ENCODE measurements at regions not wholly inside any gene's neighbourhood (a gene's known extent, or its start where the extent isn't known, plus 50 kb on each side); places are given as distances from the start of the nearest gene placed in this dataset.

DNA sequence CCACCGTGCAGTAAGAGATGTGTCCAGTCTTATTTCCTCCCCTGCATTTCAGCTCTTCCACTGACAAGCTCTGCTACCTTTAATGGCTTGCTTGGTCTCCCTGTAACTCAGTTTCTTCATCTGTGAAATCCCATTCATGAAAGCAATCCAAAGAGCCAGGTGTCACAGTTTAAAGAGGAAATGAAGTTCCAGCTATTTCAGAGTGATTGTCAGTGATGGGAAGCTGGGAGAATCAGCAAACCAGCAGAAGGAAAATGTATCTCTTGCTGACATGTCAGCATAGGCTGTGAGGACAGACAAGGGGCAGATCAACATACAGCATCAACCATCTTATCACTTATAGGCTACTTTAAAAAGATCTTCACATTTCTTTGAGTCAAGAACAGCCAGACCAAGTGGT lies 445.3 kb downstream of the ADRA2A start:
- DNase-seq = no peak
- H3K36me3 ChIP-seq (replicated peaks) = no peaks in the 10 kb centered on the region
- H3K27ac ChIP-seq = no peak overlapping the region
- H3K27me3 ChIP-seq (replicated peaks) = no peaks in the 10 kb centered on the region
- TF ChIP-seq CTCF (IDR thresholded peaks at IDR 0.05; ENCODE audit: low read depth, low read length, missing control alignments) = no peak
- no peak overlapping the region for H3K4me3 ChIP-seq (ENCODE audit: low read depth, low read length)
- in situ Hi-C loops (cut with HindIII; ENCODE audit: low pct_ligation_motif_present, low sequenced_read_pairs) = no loop called here

GRCh38 chr10:111522551-111522950 lies 445.7 kb downstream of the ADRA2A start:
- H3K27me3 ChIP-seq (replicated peaks) = no peaks in the 10 kb centered on the region
- no peak for TF ChIP-seq CTCF (IDR thresholded peaks at IDR 0.05; ENCODE audit: low read depth, low read length, missing control alignments)
- no peaks in the 10 kb centered on the region for H3K36me3 ChIP-seq (replicated peaks)
- no peak for DNase-seq
- no peak overlapping the region for H3K27ac ChIP-seq
- no peak overlapping the region for H3K4me3 ChIP-seq (ENCODE audit: low read depth, low read length)
- in situ Hi-C loops (cut with HindIII; ENCODE audit: low pct_ligation_motif_present, low sequenced_read_pairs) = no loop called here

DNA sequence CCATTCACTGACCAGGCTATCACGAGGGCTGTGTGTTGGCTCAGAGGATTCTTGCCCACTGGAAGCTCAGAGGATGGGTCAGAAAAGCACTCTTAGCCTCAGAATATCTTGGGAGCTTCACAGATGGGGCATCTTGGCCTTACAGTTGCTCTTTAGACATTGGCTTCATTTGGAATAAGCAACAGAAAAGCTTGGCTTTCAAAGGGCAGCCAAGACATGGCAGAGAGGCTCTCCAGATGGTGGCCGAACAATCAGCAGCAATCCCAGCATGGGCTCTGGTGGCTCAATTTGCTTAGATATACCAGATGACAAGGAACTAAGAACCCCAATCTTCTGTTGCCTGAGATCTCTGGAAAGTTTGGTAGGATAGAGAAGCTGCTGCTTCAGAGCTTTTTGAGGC lies 446.2 kb downstream of the ADRA2A start:
- no peaks in the 10 kb centered on the region for H3K27me3 ChIP-seq (replicated peaks)
- no peak for TF ChIP-seq CTCF (IDR thresholded peaks at IDR 0.05; ENCODE audit: low read depth, low read length, missing control alignments)
- H3K36me3 ChIP-seq (replicated peaks) = no peaks in the 10 kb centered on the region
- H3K27ac ChIP-seq = no peak overlapping the region
- in situ Hi-C loops (cut with HindIII; ENCODE audit: low pct_ligation_motif_present, low sequenced_read_pairs) = no loop called here
- H3K4me3 ChIP-seq (ENCODE audit: low read depth, low read length) = no peak overlapping the region
- DNase-seq = no peak

DNA sequence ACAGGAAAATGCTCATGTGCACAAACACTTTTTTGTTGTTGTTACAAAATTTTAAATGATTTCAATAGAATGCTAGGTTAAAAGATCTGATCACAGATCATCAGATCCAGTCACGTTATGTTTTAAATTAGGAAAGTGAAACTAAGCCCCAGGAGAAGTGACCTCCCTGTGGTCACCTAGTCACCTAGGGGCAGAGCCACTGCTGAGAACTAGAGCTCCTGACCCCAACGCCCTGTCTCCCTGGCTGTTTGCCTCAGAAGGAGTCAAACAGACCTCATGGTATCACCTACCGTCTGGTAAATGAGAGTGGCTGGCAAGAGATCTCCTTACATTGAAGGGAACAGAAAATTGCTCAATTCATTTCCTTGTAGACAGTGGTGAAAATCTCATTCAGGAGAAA lies 447.3 kb downstream of the ADRA2A start:
- no peak for TF ChIP-seq CTCF (IDR thresholded peaks at IDR 0.05; ENCODE audit: low read depth, low read length, missing control alignments)
- no peaks in the 10 kb centered on the region for H3K36me3 ChIP-seq (replicated peaks)
- no peaks in the 10 kb centered on the region for H3K27me3 ChIP-seq (replicated peaks)
- in situ Hi-C loops (cut with HindIII; ENCODE audit: low pct_ligation_motif_present, low sequenced_read_pairs) = no loop called here
- H3K4me3 ChIP-seq (ENCODE audit: low read depth, low read length) = no peak overlapping the region
- no peak overlapping the region for H3K27ac ChIP-seq
- no peak for DNase-seq

- Histone ChIP-seq H3K36me3 (replicated peaks) (no peaks in the 10 kb centered on the region), H3K27ac (no peak overlapping the region), H3K27me3 (replicated peaks) (no peaks in the 10 kb centered on the region), H3K4me3 (ENCODE audit: low read depth, low read length) (no peak overlapping the region)
- no peak for DNase-seq
- in situ Hi-C loops (cut with HindIII; ENCODE audit: low pct_ligation_motif_present, low sequenced_read_pairs) = no loop called here
- no peak for TF ChIP-seq CTCF (IDR thresholded peaks at IDR 0.05; ENCODE audit: low read depth, low read length, missing control alignments)
Measured at GRCh38 chr10:111525696-111526095, 448.9 kb downstream of the ADRA2A start.

DNA sequence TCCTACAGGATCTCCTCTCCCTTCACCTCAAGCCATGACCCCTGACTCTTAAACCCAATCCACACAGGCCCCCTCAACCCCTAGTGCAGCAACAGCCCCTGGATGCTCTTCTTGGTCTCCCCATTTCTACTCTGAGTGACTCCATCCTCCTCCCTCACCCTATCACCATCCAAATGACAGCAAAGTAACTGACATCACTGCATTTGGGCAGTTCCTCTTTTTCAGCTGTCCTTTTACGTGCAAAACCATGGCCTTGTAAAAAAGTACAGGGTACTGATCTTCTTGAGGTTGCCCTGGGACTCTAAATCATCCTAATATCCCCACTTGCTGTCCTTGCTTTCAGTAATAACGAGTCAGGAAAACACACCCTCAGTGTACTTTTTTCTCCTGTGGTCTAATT lies 454.9 kb downstream of the ADRA2A start:
- no peaks in the 10 kb centered on the region for H3K36me3 ChIP-seq (replicated peaks)
- DNase-seq = no peak
- no peak for TF ChIP-seq CTCF (IDR thresholded peaks at IDR 0.05; ENCODE audit: low read depth, low read length, missing control alignments)
- H3K4me3 ChIP-seq (ENCODE audit: low read depth, low read length) = no peak overlapping the region
- H3K27ac ChIP-seq = no peak overlapping the region
- in situ Hi-C loops (cut with HindIII; ENCODE audit: low pct_ligation_motif_present, low sequenced_read_pairs) = no loop called here
- H3K27me3 ChIP-seq (replicated peaks) = no peaks in the 10 kb centered on the region
